Smooth muscle cell (in vitro differentiated cells): ENCODE measurements at regions not wholly inside any gene's neighbourhood (a gene's known extent, or its start where the extent isn't known, plus 50 kb on each side); places are given as distances from the start of the nearest gene placed in this dataset.
"Not testable (repeated sequence)": the region's sequence is repeated elsewhere in the genome, so short reads cannot be mapped to it uniquely, and the experiment has no call there.

Experiments used
- DNase-seq: peaks from one replicate; lab custom pipeline; 2025; ENCODE audit not compliant: unreplicated experiment; lab: John Stamatoyannopoulos, UW
- H2AFZ ChIP-seq: fragments of 200-600 bp; sonication (generic); 2 replicates; pipeline ENCODE4 v1.6.0; 2016; ENCODE audit warnings: antibody characterized with exemption, low read depth, mild to moderate bottlenecking
- H3F3A ChIP-seq: fragments of 200-600 bp; sonication (generic); 2 replicates; pipeline ENCODE4 v1.6.0; 2017; ENCODE audit warnings: antibody characterized with exemption, low read depth
- H3K27ac ChIP-seq: fragments of 200-600 bp; sonication (generic); 2 replicates; pipeline ENCODE4 v1.5.1; 2016; ENCODE audit warnings: low read depth, mild to moderate bottlenecking
- H3K27me3 ChIP-seq: fragments of 200-600 bp; sonication (generic); 2 replicates; pipeline ENCODE4 v1.6.1; 2016; ENCODE audit warnings: low read depth, mild to moderate bottlenecking
- H3K36me3 ChIP-seq: fragments of 200-600 bp; sonication (generic); 2 replicates; pipeline ENCODE4 v1.5.1; 2016; ENCODE audit warnings: low read depth
- H3K4me1 ChIP-seq: fragments of 200-600 bp; sonication (generic); 2 replicates; pipeline ENCODE4 v1.5.1; 2016; ENCODE audit warnings: low read depth
- H3K4me2 ChIP-seq: fragments of 200-600 bp; sonication (generic); 2 replicates; pipeline ENCODE4 v1.6.0; 2016; ENCODE audit warnings: mild to moderate bottlenecking
- H3K4me3 ChIP-seq: fragments of 200-600 bp; sonication (generic); 2 replicates; pipeline ENCODE4 v1.5.1; 2016; ENCODE audit warnings: mild to moderate bottlenecking
- H3K79me2 ChIP-seq: fragments of 200-600 bp; sonication (generic); 2 replicates; pipeline ENCODE4 v1.6.0; 2016; ENCODE audit warnings: low read depth, mild to moderate bottlenecking
- H3K9ac ChIP-seq: fragments of 200-600 bp; sonication (generic); 2 replicates; pipeline ENCODE4 v1.6.0; 2016; ENCODE audit warnings: low read depth
- H3K9me3 ChIP-seq: fragments of 200-600 bp; sonication (generic); replicated peaks from 2 replicates; pipeline ENCODE4 v1.5.1; 2016; ENCODE audit warnings: low read depth
- H4K20me1 ChIP-seq: fragments of 200-600 bp; sonication (generic); 2 replicates; pipeline ENCODE4 v1.6.0; 2016; ENCODE audit warnings: low read depth
- CTCF ChIP-seq: fragments of 200-600 bp; sonication (generic); IDR thresholded peaks from 2 replicates; pipeline ENCODE4 v1.5.1; 2017; ENCODE audit warnings: borderline replicate concordance, mild to moderate bottlenecking, antibody characterized with exemption; ENCODE audit not compliant: insufficient read depth, poor library complexity, severe bottlenecking
- WGBS: methylation state at CpG from one replicate; pipeline ENCODE4 v1.1.7; 2016; ENCODE audit warnings: low lambda C conversion rate; 5-methylcytosine and 5-hydroxymethylcytosine counted together

- Histone ChIP-seq H3K4me2 (no peak overlapping the region), H3K4me1 (no peaks in the 10 kb centered on the region), H3K9me3 (no peaks in the 10 kb centered on the region), H3F3A (no peaks in the 10 kb centered on the region), H3K27me3 (no peaks in the 10 kb centered on the region), H2AFZ (no peak overlapping the region), H3K9ac (no peak overlapping the region), H4K20me1 (no peaks in the 10 kb centered on the region), H3K27ac (no peak overlapping the region), H3K79me2 (no peaks in the 10 kb centered on the region), H3K4me3 (no peak overlapping the region), H3K36me3 (no peaks in the 10 kb centered on the region)
- no peak for TF ChIP-seq CTCF
- WGBS: 95% methylated on average over 2 of the region's 2 CpGs
- DNase-seq: no peak
These were observed 135.6 kb upstream of the KYNU start for GRCh38 chr2:142741764-142742269.

GRCh38 chr2:142734770-142735169, 142.7 kb upstream of the KYNU start:
- 97% methylated on average over 2 of the region's 2 CpGs for WGBS
- no peaks in the 10 kb centered on the region for H3K4me1 ChIP-seq
- no peak for TF ChIP-seq CTCF

GRCh38 chr2:142734231-142734630, 143.2 kb upstream of the KYNU start:
- no peak for TF ChIP-seq CTCF
- H3F3A ChIP-seq: no peaks in the 10 kb centered on the region
- H3K9me3 ChIP-seq: no peaks in the 10 kb centered on the region
- H4K20me1 ChIP-seq: no peaks in the 10 kb centered on the region
- H3K27me3 ChIP-seq: no peaks in the 10 kb centered on the region
- no peaks in the 10 kb centered on the region for H3K36me3 ChIP-seq
- H3K27ac ChIP-seq: no peak overlapping the region
- DNase-seq: no peak
- no peak overlapping the region for H3K4me3 ChIP-seq
- WGBS: 98% methylated on average over 3 of the region's 3 CpGs
- no peak overlapping the region for H3K9ac ChIP-seq
- H2AFZ ChIP-seq: no peak overlapping the region
- no peaks in the 10 kb centered on the region for H3K4me1 ChIP-seq
- no peak overlapping the region for H3K4me2 ChIP-seq
- H3K79me2 ChIP-seq: no peaks in the 10 kb centered on the region

More at GRCh38 chr2:142734770-142735169, 142.7 kb upstream of the KYNU start:
- H3K4me3 ChIP-seq: no peak overlapping the region
- no peaks in the 10 kb centered on the region for H3K36me3 ChIP-seq
- H3F3A ChIP-seq: no peaks in the 10 kb centered on the region
- no peak overlapping the region for H2AFZ ChIP-seq
- no peaks in the 10 kb centered on the region for H3K9me3 ChIP-seq
- no peak overlapping the region for H3K9ac ChIP-seq
- H3K4me2 ChIP-seq: no peak overlapping the region
- H3K27me3 ChIP-seq: no peaks in the 10 kb centered on the region
- H3K27ac ChIP-seq: no peak overlapping the region
- no peaks in the 10 kb centered on the region for H4K20me1 ChIP-seq
- H3K79me2 ChIP-seq: no peaks in the 10 kb centered on the region
- no peak for DNase-seq

- DNase-seq, H3K4me2 ChIP-seq, H3K79me2 ChIP-seq, H3K4me3 ChIP-seq, H3K4me1 ChIP-seq, H3F3A ChIP-seq, H3K27me3 ChIP-seq, H2AFZ ChIP-seq, H3K27ac ChIP-seq, H3K9ac ChIP-seq, H3K36me3 ChIP-seq, H4K20me1 ChIP-seq, H3K9me3 ChIP-seq: not testable (repeated sequence)
- 100% methylated on average over 1 of the region's 1 CpG for WGBS
These were observed 147.7 kb upstream of the KYNU start for GRCh38 chr2:142729814-142730213.

GRCh38 chr2:142727821-142728478, 149.5 kb upstream of the KYNU start:
- H3K4me3 ChIP-seq, H3K27me3 ChIP-seq, H4K20me1 ChIP-seq, H3K9me3 ChIP-seq, H3K4me2 ChIP-seq, H3K36me3 ChIP-seq, H2AFZ ChIP-seq, H3K9ac ChIP-seq, DNase-seq, H3F3A ChIP-seq, H3K79me2 ChIP-seq, H3K27ac ChIP-seq, H3K4me1 ChIP-seq: not testable (repeated sequence)
- WGBS: 97% methylated on average over 17 of the region's 17 CpGs
